ENCODE measurements at regions not wholly inside any gene's neighbourhood (a gene's known extent, or its start where the extent isn't known, plus 50 kb on each side); places are given as distances from the start of the nearest gene placed in this dataset.

- DNase-seq (ENCODE audit: low read depth in 3 of 3), result no peak
Observed at GRCh38 chr18:75607701-75608100, 180.2 kb upstream of the SMIM21 start.

DNA sequence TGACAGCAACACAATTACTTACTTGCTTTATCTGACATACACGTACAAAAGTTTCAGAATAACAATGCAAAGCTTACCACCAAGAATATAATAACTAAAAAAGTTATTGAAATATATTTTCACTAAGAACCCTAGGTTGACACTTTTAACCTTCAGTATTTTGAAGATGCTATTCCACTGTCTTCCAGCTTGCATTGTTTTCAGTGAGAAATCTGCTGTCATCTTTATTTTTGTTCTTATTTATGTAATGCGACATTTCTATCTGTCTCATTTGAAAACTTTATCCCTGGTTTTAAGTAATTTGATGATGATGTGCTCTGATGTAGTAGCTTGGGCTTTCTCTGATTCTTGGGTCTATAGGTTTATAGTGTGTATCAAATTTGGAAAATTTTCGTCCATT is 165.0 kb upstream of the SMIM21 start:
- DNase-seq (ENCODE audit: low read depth in 3 of 3), result no peak

DNA sequence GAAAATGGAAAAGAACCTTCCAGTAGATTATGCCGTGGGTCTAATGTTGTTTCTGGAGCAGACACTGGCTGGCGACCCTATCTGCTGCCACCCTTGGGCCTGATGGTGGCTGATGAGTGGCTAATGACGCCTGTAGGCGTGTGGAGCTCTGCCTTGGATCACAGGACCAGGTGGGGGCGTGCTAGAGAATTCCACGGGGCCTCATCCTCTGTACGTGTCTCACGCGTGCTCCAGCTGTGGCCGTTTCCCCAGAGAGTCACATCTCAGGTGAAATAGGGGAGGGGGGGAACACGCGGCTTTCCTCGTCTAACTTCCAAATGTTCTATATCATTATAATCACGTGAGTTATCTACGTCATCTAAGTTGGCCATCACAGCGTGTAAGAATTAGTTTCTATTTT is 160.9 kb upstream of the SMIM21 start:
- no peak for DNase-seq (ENCODE audit: low read depth in 3 of 3)

DNA sequence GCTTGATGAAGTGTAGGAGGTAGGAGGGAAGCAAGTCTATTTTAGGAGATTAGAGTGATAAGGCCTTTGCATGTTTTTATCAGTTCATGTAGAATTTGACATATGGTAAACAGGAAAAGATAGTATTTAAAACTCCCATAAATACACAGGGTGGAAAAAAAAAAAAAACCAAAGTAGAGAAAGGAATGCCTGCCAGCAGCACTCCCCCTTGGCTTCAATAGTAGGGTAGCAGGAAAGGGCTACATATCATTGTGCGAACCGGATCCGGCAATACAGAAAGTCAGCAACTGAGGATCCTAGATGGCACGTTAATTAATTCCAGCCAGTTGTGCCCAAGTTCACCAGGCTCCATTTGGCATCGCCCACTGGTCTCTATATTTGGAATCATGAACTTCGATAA is 159.6 kb upstream of the SMIM21 start:
- DNase-seq (ENCODE audit: low read depth in 3 of 3), result no peak

DNA sequence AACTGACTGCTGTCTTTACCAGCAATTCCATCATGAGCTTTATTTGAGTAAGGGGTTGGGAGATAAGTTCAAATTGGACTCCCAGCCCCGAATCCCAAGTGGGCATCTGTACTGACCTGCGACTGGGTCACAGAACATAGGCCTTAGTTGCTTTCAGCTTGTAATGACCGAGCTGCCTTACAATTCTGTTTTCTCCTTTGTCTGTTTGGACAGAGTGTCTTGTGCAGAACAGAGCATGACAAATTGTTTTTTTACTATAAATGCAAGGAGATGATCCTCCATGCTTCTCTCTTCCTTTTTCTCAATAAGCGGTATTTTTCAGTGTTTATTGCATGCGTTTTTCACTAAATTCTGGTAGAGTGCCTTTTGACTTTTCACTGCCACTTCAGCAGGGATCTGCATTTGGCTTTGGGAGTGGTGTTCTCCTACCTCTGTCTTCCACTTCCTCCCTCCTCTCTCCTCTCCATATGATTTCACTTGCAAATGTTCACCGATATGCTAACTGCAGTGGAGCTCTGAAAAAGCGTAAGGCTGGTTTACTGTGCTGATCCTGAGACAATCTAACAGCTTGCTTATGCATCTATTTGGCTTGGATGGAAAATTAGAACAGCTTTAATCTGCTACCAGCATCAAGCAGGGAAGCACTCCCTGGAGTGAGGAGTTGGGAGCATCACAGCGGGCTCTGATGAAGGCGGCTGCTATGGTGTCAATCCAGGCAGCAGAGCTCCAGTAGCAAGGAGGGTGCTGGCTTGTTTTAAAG is 158.8 kb upstream of the SMIM21 start:
- DNase-seq (ENCODE audit: low read depth in 3 of 3), result no peak

DNA sequence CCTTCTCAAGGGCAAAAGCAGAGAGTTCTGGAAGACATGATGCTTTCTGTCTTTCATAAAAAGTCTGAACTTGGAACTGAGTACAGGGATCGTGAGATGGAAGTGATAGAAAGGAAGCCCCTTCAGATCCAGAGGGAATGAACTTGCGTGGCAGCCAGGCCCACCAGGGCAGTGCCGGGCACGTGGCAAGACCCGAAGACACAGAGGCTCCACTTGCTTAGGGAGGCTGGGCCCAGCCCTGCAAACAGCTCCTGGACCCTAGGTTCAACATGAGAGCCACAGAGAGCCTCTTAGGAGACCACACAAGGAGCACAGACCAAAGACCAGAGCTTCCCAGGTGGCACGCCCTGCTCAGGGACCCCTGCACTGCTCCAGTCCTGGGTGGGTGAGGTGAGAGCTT is 155.4 kb upstream of the SMIM21 start:
- no peak for DNase-seq (ENCODE audit: low read depth in 3 of 3)

- DNase-seq (ENCODE audit: low read depth in 3 of 3), result no peak
Observed at GRCh38 chr18:75582406-75582821, 154.9 kb upstream of the SMIM21 start.

DNA sequence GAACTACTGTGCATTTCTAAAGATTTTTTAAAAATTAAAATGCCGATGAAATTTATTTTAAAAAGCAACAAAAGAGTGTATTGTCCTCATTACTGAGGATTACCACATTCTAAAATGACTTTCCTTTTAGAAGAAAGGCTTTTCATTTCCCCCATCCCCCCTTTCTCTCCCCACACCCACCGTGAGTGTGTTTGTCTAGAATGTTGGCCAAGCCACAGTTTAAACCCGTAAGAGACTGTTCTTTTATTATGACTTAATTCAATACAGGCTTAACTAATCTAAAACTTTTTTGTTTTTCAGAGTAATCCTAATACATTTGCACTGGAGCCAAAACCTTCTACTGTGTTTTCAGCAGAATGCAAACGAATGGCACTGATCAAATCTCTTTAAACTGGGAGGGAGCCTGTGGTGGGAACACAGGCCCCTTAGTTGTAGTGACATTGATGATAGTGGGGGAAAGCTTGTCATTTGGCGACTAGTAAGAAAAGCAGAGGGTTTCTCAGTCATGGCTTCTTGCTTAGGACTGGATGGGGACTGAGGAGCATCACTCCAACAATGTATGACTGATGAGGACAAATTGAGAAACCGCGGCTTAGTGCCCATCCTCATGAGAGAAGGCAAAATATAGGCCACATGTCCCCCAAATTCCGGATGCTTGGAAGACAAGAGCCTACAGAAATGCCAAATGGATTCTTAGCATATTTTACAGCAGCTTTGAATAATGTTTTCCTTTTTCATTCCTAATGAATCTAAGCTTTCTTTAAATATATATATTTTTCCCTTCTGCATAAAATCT is 154.0 kb upstream of the SMIM21 start:
- DNase-seq (ENCODE audit: low read depth in 3 of 3), result no peak

DNA sequence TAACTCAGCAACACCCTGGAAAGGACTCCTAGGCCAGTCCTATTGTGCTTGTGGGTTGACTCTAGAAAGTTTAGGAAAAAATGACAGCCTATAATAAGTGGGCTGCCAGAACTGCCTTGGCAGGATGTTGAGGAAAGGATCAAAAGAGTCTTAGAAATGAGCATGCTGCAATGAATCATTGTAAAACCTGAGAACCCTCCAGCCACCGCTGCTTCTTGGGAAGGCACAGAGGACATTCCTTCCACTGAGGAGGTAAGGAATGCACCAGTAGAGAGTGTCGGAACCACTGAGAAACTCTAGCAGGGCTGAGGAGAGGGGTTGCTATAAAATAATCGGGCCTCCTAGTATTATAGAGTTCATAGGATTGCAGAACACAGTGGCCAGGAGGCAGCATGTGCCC is 146.7 kb upstream of the SMIM21 start:
- DNase-seq (ENCODE audit: low read depth in 3 of 3), result no peak

DNA sequence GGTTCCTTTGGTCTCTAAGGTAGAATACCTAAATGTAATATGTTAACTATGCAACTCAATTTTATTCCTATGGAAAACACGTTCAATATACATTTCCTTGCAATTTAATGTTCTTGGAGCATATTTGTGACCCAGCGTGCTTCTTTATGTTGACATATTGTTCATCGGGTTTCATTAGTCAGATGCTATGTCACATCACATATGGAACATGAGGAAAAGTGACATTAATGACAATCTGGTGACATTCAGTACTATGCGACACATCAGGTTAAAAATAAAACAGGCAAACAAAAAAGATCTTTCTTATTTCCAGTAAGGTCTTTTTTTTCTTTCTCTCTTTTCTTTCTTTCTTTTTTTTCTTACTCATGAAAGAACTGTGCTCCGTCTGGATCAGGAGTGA is 135.6 kb upstream of the SMIM21 start:
- no peak for DNase-seq (ENCODE audit: low read depth in 3 of 3)

GRCh38 chr18:75562216-75562615 is 134.7 kb upstream of the SMIM21 start:
- DNase-seq (ENCODE audit: low read depth in 3 of 3), result no peak

- no peak for DNase-seq (ENCODE audit: low read depth in 3 of 3)
Observed at GRCh38 chr18:75558790-75559189, 131.3 kb upstream of the SMIM21 start.

GRCh38 chr18:75556841-75557240 is 129.3 kb upstream of the SMIM21 start:
- DNase-seq (ENCODE audit: low read depth in 3 of 3), result no peak

GRCh38 chr18:75554644-75555185 is 127.2 kb upstream of the SMIM21 start:
- DNase-seq (ENCODE audit: low read depth in 3 of 3), result no peak

GRCh38 chr18:75554176-75554575 is 126.7 kb upstream of the SMIM21 start:
- DNase-seq (ENCODE audit: low read depth in 3 of 3), result no peak

- DNase-seq (ENCODE audit: low read depth in 3 of 3), result no peak
Observed at GRCh38 chr18:75553021-75553420, 125.5 kb upstream of the SMIM21 start.

GRCh38 chr18:75551071-75551470 is 123.6 kb upstream of the SMIM21 start:
- no peak for DNase-seq (ENCODE audit: low read depth in 3 of 3)

DNA sequence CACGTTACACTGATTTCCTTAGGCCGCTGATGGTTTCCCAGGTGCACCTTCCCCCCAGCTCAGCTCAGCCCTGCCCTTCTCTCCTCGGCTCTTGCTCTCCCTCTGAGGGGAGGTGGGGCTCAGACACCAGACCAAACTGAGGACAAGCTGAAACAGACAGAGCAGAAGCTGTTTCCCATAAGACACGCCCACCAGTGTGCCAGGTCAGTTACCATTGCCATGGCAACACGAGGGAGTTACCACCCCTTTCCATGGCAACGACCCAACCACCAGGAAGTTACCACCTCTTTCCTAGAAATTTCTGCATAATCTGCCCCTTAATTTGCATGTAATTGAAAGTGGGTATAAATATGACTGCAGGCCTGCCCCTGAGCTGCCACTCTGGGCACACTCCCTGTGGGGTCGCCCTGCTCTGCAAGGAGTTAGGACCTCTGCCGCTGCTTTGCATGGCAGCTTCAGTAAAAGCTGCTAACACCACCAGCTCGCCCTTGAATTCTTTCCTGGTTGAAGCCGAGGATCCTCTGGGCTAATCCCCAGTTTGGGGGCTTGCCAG is 120.9 kb upstream of the SMIM21 start:
- DNase-seq (ENCODE audit: low read depth in 3 of 3), result no peak

DNA sequence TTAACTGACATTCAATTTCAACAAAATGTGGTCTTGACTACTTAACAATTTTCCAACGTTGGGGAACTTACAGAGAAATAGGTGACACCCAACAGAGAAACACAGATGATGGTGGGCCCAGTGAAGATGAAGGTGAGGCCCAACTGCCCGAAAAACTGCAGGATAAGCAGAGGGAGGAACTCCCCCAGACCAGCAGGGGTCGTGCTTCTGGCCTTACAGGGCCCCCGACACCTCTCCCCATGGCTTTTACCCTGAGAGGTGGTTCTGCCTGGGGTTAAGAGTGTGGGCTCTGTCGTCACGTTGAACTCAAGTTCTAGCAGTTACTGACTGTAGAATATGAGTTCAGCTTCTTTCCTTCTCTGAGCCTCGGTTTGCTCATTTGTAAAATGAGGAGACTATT is 119.5 kb upstream of the SMIM21 start:
- no peak for DNase-seq (ENCODE audit: low read depth in 3 of 3)

GRCh38 chr18:75545189-75545588 is 117.7 kb upstream of the SMIM21 start:
- no peak for DNase-seq (ENCODE audit: low read depth in 3 of 3)

DNA sequence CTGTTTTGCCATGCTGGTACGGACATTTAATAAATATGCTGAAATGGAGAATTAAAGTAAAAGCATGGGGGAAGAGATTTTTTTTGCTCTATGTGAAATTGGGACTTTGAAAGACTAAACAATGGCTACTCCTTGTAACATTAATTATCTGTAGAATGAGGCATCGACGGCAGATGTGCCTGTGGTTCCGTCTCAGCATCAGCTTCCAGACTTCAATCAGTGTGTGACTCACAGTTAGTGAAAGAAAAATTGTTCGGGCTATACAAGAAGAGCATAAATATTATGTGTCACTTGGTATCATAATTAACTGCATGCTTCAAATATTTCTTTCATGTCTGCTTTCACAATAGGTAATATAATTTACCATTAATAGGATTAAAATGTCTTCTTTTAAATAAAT is 117.0 kb upstream of the SMIM21 start:
- no peak for DNase-seq (ENCODE audit: low read depth in 3 of 3)

GRCh38 chr18:75544051-75544481 is 116.6 kb upstream of the SMIM21 start:
- no peak for DNase-seq (ENCODE audit: low read depth in 3 of 3)

- no peak for DNase-seq (ENCODE audit: low read depth in 3 of 3)
Observed at GRCh38 chr18:75538727-75539126, 111.2 kb upstream of the SMIM21 start.

All from stimulated activated CD4-positive, alpha-beta T cell treated with anti-CD3 and anti-CD28 coated beads, TNF-alpha, amount 100 ng/mL, for 48 hours (primary cell).